Caco-2 (cell line): ENCODE measurements at regions not wholly inside any gene's neighbourhood (a gene's known extent, or its start where the extent isn't known, plus 50 kb on each side); places are given as distances from the start of the nearest gene placed in this dataset.

Experiments
- BruUV-seq: library from RNA; stranded (reverse); fragments of 400-500 nt; replicated peaks from 2 replicates; lab custom pipeline; 2021; lab: Mats Ljungman, UMichigan
- CTCF ChIA-PET: fragments of 300-600 bp; sonication (Branson Sonifier 250); formaldehyde crosslinking; loops from one replicate; lab custom pipeline; 2022; ENCODE audit warnings: antibody characterized with exemption; lab: Charles Lee
- POLR2A ChIA-PET: fragments of 300-600 bp; sonication (Branson Sonifier 250); formaldehyde crosslinking; loops from one replicate; lab custom pipeline; 2022; ENCODE audit warnings: antibody characterized with exemption; lab: Charles Lee
- DNase-seq, 2 experiments: peaks; one replicate each; pipeline versions ENCODE4 v3.0.0 to v3.0.0-alpha.2; 2020 to 2022
- H3K27me3 ChIP-seq: replicated peaks from 2 replicates; pipeline ENCODE4 v1.6.0; 2011; ENCODE audit warnings: low read length; ENCODE audit not compliant: control insufficient read depth, insufficient read depth
- H3K36me3 ChIP-seq: 2 replicates; pipeline ENCODE4 v1.5.1; 2011; ENCODE audit warnings: low read length; ENCODE audit not compliant: control insufficient read depth, insufficient read depth
- H3K4me1 ChIP-seq: fragments of 250-450 bp; sonication (Bioruptor Pico); 2 replicates; pipeline ENCODE4 v1.5.1; 2020; ENCODE audit warnings: mild to moderate bottlenecking
- H3K4me3 ChIP-seq: 2 replicates; pipeline ENCODE4 v1.5.1; 2011; ENCODE audit warnings: low read depth, mild to moderate bottlenecking, control low read depth, low read length
- H3K9me3 ChIP-seq: fragments of 250-450 bp; sonication (Bioruptor Pico); 2 replicates; pipeline ENCODE4 v1.5.1; 2020; ENCODE audit warnings: mild to moderate bottlenecking, moderate library complexity
- H3K27ac Mint-ChIP-seq: one replicate; pipeline ENCODE4 v1.8.0; 2022; ENCODE audit warnings: mixed read lengths; ENCODE audit not compliant: unreplicated experiment
- H3K27me3 Mint-ChIP-seq: one replicate; pipeline ENCODE4 v1.8.0; 2022; ENCODE audit warnings: mixed read lengths; ENCODE audit not compliant: insufficient read depth, unreplicated experiment
- H3K36me3 Mint-ChIP-seq: one replicate; pipeline ENCODE4 v1.8.0; 2022; ENCODE audit warnings: mild to moderate bottlenecking, mixed read lengths; ENCODE audit not compliant: insufficient read depth, unreplicated experiment
- H3K4me1 Mint-ChIP-seq: one replicate; pipeline ENCODE4 v1.8.0; 2022; ENCODE audit warnings: low read depth, mixed read lengths; ENCODE audit not compliant: unreplicated experiment
- H3K4me3 Mint-ChIP-seq: one replicate; pipeline ENCODE4 v1.8.0; 2022; ENCODE audit warnings: mild to moderate bottlenecking, moderate library complexity, mixed read lengths; ENCODE audit not compliant: unreplicated experiment
- H3K9me3 Mint-ChIP-seq: one replicate; pipeline ENCODE4 v1.8.0; 2022; ENCODE audit warnings: mixed read lengths; ENCODE audit not compliant: unreplicated experiment
- intact Hi-C: fragments of 100-400 bp; cut with micrococcal nuclease; formaldehyde crosslinking; loops from one replicate; pipeline ENCODE4 v1.10.0; 2022; ENCODE audit not compliant: unreplicated experiment
- TF ChIP-seq, protein P1 (sequence below), 2 experiments: fragments of 200-600 bp in 1 of 2; IDR thresholded peaks; 1 replicate in 1 of 2; 2 replicates in 1 of 2; pipeline versions ENCODE4 v1.5.1 to v1.8.0; 2011 to 2022; ENCODE audit warnings: antibody characterized with exemption in 1 of 2, control low read depth in 1 of 2, inconsistent platforms in 1 of 2, low read depth in 1 of 2, low read length in 1 of 2, mild to moderate bottlenecking in 1 of 2, moderate library complexity in 1 of 2; ENCODE audit not compliant: insufficient read depth in 1 of 2, severe bottlenecking in 1 of 2, unreplicated experiment in 1 of 2

DNA sequence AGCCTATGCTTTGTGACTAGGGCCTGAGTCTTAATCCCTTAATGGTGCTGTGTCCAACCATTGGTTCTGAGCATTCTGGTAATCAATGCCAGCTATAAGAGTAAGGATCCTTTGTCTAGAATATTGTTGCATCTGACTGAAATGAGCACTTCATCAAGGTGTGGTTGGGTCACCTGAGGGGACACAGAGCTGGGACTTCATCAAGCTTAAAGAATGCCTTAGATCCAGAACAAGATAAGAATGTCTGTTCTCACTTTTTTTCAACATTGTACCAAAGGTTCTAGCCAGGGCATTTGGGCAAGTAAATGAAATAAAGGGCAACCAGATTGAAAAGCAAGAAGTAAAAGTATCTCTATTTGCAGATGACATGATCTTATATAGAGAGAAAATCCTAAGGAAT is 280.4 kb downstream of the MTERF1 start:
- Mint-ChIP-seq H3K4me3 (no peak overlapping the region), H3K4me1 (no peaks in the 10 kb centered on the region), H3K36me3 (no peaks in the 10 kb centered on the region), H3K27ac (no peak overlapping the region), H3K27me3 (peaks cover 10% of the 10 kb centered on the region), H3K9me3 (no peaks in the 10 kb centered on the region)
- no peak for DNase-seq
- ChIA-PET POLR2A (no interaction called here), CTCF (no interaction called here)
- Histone ChIP-seq H3K36me3 (no peaks in the 10 kb centered on the region), H3K27me3 (no peaks in the 10 kb centered on the region), H3K9me3 (no peaks in the 10 kb centered on the region), H3K4me1 (no peaks in the 10 kb centered on the region), H3K4me3 (no peak overlapping the region)
- no TSS peak for BruUV-seq
- intact Hi-C loops, result no loop called here
- TF ChIP-seq, protein P1, sequence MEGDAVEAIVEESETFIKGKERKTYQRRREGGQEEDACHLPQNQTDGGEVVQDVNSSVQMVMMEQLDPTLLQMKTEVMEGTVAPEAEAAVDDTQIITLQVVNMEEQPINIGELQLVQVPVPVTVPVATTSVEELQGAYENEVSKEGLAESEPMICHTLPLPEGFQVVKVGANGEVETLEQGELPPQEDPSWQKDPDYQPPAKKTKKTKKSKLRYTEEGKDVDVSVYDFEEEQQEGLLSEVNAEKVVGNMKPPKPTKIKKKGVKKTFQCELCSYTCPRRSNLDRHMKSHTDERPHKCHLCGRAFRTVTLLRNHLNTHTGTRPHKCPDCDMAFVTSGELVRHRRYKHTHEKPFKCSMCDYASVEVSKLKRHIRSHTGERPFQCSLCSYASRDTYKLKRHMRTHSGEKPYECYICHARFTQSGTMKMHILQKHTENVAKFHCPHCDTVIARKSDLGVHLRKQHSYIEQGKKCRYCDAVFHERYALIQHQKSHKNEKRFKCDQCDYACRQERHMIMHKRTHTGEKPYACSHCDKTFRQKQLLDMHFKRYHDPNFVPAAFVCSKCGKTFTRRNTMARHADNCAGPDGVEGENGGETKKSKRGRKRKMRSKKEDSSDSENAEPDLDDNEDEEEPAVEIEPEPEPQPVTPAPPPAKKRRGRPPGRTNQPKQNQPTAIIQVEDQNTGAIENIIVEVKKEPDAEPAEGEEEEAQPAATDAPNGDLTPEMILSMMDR (IDR thresholded peaks at IDR 0.05; ENCODE audit: insufficient read depth in 1 of 2, low read depth in 1 of 2, low read length in 1 of 2, severe bottlenecking in 1 of 2, unreplicated experiment in 1 of 2), result no peak

DNA sequence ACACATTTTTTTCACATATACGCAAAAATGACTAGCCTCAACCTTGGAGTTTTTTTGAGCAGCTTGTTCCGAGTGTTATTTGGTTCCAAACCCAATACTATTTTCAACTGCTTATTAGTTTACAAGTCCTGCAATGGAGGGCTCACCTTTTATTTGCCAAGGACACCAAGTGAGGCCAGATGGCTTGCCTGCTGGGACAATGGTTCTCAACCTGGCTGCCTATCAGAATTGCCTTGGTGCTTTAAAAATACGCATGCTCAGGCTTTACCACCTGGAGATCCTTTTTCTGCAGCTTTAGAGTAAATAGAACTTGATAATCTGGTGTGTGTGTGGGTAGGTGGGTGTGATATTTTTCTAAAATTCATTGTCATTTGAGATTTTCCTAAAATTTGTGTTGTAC is 276.8 kb downstream of the MTERF1 start:
- no peak overlapping the region for H3K4me3 Mint-ChIP-seq
- POLR2A ChIA-PET, result no interaction called here
- no peaks in the 10 kb centered on the region for H3K4me1 Mint-ChIP-seq
- CTCF ChIA-PET, result no interaction called here
- H3K36me3 ChIP-seq, result no peaks in the 10 kb centered on the region
- intact Hi-C loops, result no loop called here
- no peaks in the 10 kb centered on the region for H3K4me1 ChIP-seq
- TF ChIP-seq, protein P1 (IDR thresholded peaks at IDR 0.05; ENCODE audit: insufficient read depth in 1 of 2, low read depth in 1 of 2, low read length in 1 of 2, severe bottlenecking in 1 of 2, unreplicated experiment in 1 of 2), result no peak
- H3K9me3 ChIP-seq, result no peaks in the 10 kb centered on the region
- no TSS peak for BruUV-seq
- H3K9me3 Mint-ChIP-seq, result no peaks in the 10 kb centered on the region
- DNase-seq, result no peak
- no peaks in the 10 kb centered on the region for H3K36me3 Mint-ChIP-seq
- H3K27me3 Mint-ChIP-seq, result peaks cover 5% of the 10 kb centered on the region
- no peak overlapping the region for H3K4me3 ChIP-seq
- no peaks in the 10 kb centered on the region for H3K27me3 ChIP-seq
- H3K27ac Mint-ChIP-seq, result no peak overlapping the region

DNA sequence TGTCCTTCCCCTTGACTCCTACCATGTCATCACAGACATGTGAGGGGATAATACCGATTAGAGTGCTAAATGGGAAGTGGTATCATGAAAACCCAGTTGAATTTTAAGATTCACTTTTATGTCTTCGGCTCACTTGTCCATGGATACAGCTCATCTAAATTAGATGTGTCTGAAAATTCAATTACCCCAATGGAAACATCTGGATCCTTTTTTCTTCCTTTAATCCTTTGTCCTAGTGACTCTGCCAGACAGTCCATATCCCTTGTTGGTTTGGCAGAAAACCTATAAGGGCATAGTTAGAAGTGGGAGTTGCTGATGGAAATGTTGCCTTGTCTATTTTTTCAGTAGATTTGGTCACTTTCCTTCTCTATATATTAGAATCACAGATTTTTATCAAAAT is 271.9 kb downstream of the MTERF1 start:
- no peaks in the 10 kb centered on the region for H3K9me3 ChIP-seq
- no TSS peak for BruUV-seq
- TF ChIP-seq, protein P1 (IDR thresholded peaks at IDR 0.05; ENCODE audit: insufficient read depth in 1 of 2, low read depth in 1 of 2, low read length in 1 of 2, severe bottlenecking in 1 of 2, unreplicated experiment in 1 of 2), result no peak
- no peaks in the 10 kb centered on the region for H3K4me1 ChIP-seq
- H3K27me3 ChIP-seq, result no peaks in the 10 kb centered on the region
- Mint-ChIP-seq H3K36me3 (no peaks in the 10 kb centered on the region), H3K4me1 (no peaks in the 10 kb centered on the region), H3K9me3 (no peaks in the 10 kb centered on the region), H3K27ac (no peak overlapping the region), H3K27me3 (peaks cover 3% of the 10 kb centered on the region), H3K4me3 (no peak overlapping the region)
- ChIA-PET POLR2A (no interaction called here), CTCF (no interaction called here)
- no peak for DNase-seq
- no peaks in the 10 kb centered on the region for H3K36me3 ChIP-seq
- intact Hi-C loops, result no loop called here
- H3K4me3 ChIP-seq, result no peak overlapping the region
